Forelimb muscle (tissue), 1 donor: ENCODE measurements at regions not wholly inside any gene's neighbourhood (a gene's known extent, or its start where the extent isn't known, plus 50 kb on each side); places are given as distances from the start of the nearest gene placed in this dataset.

Experiments used
- DNase-seq: peaks from one replicate; pipeline ENCODE4 v3.0.0-alpha.2; 2013; ENCODE audit warnings: low read depth

DNA sequence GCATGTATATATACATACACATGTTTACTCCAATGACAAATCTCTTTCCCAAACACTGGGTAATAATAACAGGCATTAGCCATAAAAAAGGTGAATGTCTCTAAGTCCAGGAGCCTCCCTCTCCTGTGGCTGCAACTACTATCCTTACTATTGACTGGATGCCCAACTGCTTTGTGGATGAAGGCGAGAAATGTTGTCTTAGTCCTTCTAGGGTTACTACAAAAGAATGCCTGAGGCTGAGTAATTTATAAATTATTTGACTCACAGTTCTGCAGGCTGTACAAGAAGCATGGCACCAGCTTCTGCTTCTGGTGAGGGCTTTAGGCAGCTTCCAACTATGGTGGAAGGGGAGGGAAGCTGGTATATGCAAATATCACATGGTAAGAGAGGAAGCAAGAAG is 366.0 kb upstream of the DDHD1 start:
- DNase-seq: no peak

DNA sequence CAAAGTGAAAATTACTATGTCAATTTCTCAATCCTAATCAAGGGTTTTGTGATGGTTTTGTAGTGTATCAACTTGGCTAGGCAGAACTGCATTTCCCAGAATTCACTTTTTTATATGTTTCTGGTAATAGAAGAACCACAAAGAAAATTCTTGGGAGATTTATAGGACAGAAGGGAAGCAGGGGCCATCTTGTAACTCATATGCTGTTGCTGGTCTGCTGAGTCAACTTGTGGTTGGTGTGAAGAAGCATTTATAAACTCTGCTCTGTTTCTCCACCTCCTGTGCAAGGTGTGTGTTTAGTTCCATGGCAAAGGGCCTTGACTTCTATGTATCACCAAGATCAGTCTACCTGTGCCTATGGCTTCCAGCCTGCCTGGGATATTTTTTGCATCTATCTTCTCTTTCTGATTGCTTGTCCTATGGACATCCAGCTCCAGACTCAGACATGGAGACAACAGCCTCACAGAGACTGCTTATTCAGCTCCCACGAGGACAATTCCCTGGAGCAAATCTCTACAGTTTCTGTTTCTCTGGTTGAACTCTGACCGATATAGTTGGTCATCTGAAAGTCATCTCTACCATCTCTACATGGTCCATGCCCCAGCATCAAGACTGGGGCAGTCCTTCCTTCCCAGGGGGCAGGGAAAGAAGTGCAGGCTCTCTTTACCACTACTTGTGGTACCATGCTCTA is 364.3 kb upstream of the DDHD1 start:
- DNase-seq: no peak

DNA sequence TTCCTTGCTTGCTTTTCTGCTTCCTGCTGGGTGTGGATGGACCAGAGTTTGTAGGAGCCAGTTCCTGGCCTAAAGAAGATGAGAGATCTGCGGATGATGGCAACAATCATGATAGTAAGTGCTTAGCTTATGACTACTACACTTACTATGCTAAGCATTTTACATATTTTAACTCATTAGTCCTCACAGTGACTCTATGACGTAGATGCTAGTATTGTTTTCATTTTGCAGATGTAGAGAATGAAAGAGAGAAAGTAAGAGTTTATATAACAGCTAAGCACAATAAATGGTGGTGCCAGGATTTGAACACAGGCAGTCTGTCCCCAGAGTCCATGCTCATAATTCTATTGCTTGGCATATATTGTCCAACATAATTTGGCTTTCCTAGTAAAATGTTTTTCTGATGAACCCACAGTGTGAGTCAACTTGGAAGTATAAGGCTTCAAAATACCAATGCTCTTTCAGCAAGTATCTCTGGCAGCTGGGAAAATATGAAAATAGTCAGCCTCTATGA is 363.2 kb upstream of the DDHD1 start:
- DNase-seq: no peak

DNA sequence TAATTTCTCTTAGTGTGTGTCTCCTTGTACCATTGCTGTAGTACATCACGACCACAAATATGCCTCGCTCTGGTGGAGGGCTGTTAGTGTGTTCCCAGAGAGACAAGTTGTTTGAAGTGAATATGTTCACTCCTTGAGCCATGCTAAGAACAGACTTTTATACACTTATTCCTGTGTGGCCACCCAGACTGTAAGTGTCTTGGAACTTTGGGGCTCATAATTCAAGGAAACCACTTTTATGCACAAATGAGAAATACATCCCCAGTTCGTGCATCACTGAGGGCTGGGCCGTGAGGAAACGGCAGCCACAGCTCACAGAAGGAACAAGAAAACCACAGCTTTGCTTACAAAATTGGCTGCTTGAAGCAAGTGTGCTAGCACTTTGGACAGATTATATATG is 362.2 kb upstream of the DDHD1 start:
- no peak for DNase-seq

DNA sequence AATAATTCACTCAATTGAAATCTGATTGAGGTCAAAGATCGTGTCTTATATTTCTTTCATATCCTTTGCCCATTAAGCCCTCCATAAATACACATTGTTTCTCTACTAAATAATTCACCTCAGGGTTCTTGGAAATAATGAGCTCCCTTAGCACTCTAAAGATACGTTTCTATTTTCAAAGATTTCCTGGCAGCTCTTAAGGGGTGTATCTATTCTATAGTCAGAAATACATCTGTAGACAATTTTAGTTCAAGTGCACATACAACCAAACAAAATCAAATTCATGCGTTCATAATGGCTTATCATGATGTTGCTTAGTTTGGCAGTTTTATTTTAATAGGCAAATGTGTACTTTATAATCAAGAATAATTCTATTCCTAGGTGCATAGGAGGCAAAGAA is 361.1 kb upstream of the DDHD1 start:
- no peak for DNase-seq

DNA sequence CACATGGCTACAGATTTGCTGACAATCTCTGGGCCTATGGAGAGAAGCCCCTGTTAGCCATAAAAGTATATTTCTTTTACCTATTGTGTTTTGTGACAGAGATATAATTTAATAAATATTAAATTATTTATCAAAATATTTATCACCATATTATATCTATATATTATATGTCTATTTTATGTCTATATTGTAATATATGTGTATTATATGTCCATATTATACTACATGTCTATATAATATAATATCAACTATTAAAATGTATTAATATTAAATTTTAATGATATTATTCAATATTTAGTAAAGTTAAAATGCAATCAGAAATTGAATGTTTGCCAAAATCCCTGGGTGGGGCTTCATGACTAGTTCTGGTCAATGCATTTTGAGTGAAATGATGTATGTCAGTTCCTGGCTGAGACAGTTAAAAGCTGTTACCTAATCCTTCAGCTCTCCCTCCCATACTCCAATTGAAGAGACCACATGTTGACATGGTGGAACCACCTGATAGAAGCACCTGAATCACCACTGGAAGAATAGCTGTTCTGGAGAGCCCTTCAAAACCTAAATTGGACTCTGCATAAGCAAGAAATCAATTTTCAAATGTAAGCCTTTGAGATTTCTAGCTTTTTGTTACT is 357.3 kb upstream of the DDHD1 start:
- DNase-seq: no peak

DNA sequence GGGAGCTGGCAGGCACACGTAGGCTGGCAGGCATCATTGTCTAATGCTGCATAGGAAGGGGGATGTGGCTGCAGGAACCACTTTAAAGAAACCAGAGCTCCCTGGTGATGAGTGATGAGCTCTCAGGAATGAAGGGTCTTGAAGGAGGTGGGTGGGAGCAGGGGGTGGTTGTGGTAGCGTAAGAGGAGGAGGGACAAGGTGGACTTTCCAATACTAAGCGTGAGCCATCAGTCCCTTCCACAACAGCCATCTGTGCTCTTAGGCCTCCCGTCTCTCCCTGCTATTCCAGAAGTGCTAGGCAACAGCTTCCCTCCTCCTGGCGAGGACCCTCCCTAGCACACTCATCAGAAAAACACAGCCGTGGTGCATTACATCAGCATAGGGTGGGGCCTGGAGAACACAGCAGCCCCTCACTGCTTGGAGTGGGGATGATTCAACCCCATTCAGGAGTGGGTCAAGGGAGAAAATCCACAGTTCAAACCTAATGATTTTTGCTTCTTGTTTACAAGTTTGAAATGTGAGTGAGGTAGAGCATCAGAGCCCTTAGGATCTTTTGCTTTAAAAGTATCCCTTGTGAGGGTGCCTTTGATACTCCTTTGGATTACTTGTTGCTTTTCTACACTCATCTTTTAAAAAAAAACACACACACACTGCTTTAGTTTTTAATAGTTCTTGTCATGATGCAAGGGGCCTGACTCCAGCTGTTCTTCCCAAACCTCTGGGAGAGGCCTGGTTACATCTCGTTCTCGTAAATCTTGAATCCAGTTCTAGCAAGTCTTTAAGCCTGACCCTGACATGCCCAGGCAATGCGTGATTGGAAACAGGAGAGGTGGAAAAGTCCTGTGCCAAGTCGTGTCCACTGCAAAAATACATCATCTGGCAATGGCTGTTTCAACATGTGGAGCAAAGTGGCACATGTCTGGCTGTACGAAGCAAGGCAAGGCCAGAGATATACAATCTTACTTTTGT is 356.4 kb upstream of the DDHD1 start:
- DNase-seq: peak; percentile 70

DNA sequence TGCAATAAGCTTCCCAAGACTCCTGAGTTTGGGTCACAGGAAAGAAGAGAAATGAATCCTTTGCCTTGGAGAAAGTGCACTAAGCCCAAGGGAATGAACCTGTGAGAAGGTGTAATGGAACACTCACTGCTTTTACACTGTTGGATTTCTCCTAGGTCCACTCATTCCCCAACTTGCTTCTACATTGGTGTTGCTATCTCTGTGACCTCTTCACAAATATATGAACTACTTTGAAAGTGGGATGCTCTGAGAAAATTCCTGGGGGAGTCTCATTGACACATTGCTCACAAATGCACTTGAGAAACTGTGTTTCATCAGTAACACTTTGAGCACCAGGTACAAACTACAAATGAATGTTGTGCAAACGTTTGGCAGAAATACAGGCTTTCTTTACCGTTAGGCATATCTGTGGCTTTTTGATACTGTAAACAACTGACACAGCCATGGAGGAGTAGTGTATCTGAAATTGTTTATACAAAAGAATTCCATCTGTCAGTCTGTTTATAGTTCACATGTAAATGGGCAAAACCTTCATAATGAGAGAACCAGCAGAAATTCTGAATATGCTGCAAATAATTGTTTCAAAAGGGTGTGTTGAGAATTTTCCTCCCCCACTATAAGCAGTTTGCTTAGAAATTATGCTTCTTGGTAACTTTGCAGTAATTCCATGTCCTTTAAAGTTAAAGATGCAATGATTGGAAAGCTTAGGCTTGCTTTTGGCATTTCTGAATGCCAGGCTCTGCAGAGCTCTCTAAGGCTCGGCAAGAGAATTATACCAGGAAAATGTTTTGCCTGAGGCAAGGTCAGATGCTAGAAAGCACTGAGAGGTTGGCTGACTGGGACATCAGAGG is 348.5 kb upstream of the DDHD1 start:
- no peak for DNase-seq

DNA sequence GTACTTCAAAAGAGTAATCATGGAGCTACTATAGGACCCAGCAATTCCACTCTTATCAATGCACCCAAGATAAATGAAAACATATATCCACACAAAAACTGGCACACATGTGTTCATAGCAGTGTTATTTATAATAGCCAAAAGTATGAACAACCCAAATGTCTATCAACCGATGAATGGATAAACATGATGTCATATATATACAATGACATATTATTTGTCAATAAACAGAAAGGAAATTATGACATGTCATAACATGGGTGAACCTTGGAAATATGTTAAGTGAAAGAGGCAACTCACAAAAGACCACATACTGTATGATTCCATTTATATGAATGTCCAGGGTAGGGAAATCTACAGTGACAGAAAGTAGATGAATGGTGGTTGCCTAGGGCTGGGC is 347.1 kb upstream of the DDHD1 start:
- DNase-seq: no peak

DNA sequence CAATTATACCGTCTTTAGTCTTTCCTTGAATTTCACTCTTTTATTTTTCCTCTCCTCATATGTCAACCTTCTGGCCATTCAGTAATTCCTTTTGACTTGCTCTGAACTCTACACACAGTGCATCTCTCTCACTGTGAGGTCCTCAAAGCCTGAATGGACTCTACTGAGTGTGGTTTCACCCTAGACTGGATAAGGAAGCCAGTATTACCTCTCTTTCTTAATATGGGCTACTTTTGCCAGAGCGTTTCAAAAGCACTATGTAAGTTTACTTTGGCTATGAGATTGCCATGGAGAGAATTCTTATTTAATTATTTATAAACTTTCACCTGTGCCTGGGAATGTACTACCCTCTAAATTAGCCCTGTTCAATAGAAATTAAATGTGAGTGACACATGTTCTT is 343.5 kb upstream of the DDHD1 start:
- DNase-seq: no peak

DNA sequence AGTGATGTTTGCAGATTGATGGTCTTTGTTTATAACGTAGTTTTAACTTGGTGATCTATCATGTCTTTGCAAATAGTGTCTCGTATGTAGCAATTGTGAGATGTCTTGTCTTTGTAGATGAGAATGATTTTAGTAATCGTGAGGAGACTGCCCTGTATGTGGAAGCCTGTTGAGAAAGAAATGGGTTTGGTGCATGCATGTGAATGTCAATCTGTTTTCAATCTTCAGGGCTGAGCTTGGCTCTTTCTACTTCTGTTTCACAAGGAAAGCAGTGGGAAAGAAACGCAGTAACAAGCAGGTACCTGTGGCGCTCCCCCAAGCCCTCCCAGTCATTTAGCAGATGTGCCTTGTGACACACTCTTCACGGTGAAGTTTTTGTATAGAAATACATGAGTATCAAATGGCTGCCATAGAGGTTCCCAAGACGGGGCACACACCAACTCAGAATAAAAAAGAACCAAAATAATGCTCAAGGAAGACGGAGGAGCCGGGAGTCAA is 342.8 kb upstream of the DDHD1 start:
- no peak for DNase-seq

DNA sequence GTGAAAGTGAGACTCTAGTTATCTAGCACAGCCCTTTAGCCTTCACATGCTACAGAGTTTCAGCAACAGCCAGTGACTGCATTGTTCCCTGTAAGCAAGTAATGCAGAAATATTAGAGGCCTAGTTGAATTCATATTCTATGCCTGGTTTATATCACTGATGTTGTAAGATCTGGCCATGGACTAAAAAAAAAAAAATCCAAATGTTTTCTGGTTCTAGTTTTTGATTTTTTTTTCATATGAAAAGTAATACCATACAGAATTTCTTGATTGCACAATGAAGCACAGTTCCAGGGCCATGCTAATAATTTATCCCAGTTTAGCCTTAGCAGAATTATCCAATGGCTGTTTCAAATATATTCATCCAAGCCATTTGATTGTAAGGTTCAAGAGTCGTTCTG is 341.5 kb upstream of the DDHD1 start:
- DNase-seq: no peak

DNA sequence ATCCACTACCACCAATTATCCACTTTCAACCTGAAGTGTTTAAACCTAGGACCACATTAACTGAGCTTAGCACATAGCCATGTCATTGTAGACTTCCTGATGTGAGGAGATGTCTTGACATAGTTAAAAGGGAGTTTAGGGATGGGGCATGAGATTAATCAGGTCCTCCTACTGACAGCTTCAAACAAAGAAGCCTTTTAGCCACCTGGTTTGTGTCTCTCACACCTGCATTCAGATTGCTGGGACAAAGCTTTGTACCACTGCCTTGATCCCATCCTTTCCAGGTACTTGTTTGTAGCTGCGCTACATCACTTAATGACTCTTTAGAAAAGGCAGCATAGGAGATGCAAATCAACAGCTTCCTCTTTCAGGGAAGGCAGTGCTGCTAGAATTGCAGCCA is 340.7 kb upstream of the DDHD1 start:
- DNase-seq: no peak

DNA sequence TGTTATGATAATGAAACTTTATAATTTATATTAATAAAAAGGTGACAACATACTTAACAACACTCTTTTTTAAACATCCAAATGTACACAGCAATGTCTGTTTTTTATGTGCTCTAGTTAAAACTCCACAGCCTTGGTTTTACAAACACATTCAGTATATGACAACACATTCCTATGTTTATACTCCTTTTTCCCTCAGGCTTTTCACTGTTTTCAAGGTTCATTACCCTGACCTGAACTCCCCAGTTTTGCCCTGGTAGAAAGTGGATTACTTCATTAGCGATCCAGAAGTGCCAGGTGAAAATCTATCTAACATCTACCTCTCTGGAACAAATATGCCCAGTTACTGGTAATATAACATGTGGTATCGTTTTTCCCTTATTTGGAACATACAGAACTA is 340.2 kb upstream of the DDHD1 start:
- DNase-seq: no peak

DNA sequence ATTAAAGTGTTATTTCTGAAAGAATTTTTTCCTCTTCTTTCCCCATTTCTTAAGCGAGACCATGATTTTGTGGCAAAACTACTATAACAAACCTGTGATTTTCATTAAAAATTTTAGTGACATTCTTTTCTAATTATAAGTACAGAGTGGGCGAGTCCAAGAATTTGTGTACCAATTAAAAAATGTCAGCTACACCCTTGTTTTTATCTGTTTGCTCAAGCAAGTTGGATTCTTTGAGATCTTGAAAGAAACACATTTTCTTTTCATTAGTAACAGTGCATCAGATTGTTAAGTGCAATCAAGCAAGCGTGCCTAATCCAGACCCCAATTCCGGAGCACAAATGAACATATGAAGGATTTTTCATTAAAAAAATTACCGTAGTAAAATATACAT is 338.8 kb upstream of the DDHD1 start:
- DNase-seq: no peak

DNA sequence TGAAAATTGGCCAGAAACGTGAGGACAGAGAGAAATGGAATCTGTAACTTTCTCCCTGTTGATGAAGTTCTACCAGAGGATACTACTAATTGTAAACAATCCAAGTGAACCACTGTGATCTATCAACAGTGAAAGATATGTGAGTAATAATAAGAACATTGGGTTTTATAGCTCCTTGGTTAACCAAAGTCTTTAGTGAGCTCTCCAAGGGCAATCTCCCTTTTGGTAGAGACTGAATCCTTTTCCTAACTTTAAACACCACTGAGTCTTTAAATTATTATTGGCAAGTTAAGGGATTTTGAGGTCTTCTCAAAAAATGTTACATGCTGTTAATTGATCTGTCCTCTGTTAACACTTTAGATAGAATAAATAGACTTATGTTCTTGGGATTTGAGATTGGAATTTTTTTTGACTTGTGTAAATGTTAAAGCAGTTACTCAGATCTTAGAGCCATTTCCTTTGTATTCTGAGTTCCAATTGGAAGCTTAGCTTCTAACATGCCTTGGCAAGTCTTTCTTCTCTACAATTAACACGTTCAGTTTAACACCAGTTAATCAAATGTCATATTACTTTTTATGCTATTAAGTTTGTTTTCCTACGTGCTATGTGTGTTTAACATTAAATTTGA is 338.2 kb upstream of the DDHD1 start:
- DNase-seq: no peak

DNA sequence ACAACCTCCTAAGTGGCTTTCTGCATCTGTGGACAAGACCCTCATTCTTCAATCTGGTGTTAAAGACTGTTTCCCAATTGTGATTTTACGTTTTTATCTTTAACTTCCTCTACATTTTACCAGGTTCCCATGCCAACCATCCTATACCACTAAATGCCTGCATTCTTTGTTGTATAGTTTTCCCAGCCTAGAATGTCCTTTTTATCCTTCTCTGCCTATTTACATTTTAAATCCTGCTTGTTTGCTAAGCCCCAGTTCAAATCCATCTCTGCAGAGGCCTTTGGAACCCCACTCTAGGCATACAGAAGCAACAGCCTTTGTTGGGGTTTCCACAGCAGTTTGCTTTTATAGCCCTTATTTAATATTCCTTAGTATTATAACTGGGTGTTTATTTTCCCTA is 325.1 kb upstream of the DDHD1 start:
- no peak for DNase-seq

DNA sequence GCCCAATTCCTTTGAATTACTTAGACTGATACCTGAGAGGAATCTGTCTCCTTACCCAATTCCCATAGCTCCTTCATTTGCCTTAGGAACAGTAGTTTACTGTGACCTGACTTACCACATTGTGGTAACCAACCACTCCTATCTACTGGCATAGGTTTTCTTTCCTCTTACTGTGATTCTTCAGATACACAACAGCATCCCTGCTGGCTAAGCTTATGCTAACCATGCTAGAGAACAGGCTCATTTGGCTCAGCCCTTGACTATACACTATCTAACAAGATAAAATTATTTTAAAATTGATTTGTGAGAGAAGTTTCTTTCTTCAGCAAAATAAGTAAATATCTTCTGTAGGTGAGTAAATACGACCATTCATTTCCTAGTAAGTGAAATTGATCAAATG is 320.4 kb upstream of the DDHD1 start:
- no peak for DNase-seq

DNA sequence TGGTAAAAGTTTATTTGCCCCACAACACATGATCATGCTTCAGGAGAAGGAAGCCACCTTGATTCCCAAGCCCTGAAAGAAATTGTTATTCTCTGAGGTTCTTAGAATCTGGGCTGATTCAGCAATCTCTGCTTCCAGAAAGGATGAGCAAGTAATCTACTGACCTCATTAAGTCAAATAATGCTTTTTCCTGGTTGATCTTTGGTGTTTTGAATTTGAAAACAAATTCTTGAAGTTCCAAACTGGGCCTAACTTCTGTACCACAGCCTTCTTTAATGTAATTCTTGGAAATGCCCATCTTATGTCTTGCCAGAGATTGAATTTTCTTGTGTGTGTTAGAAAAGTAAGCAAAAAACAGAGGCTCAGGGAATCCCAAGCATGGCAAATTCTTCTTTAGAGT is 319.2 kb upstream of the DDHD1 start:
- DNase-seq: no peak

DNA sequence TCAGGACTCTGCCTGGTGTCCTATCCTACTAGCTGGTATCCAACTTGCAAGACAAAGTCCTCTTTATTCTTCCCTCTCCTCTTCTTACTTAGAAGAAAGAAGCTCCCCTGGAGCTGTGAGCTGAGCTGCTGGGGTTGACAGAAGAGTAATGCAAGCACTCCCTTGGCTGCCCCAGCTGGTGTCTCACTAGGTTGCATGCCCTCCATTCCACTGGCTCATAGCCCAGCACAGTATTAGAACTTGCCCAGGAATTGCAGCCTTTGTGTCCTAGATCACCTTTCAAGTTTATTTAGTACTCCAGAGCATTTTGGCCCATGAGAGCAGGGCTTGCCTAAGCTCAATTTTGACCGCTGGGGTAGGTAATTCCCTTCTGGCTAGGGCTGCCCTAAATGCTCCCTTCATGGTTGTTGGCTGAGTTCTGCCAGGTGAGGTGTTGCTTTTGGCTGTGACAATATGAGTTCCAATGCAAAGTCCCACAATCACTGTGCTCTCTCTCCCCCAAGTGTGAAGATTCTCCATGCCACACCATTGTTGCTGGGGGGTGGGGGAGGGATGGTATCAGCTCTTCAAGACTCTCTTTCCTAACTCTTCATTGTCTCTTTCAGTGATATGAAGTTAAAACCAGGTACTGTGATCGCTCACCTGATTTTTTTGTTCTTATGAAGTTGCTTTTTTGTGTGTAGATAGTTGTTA is 317.4 kb upstream of the DDHD1 start:
- DNase-seq: no peak
